GM18499 (cell line): ENCODE measurements at regions not wholly inside any gene's neighbourhood (a gene's known extent, or its start where the extent isn't known, plus 50 kb on each side); places are given as distances from the start of the nearest gene placed in this dataset.

Experiments
- ATAC-seq: cut with Tn5 transposase; IDR thresholded peaks from one replicate; pipeline ENCODE4 v1.9.1; 2021; ENCODE audit warnings: moderate number of reproducible peaks; ENCODE audit not compliant: insufficient read depth, unreplicated experiment

DNA sequence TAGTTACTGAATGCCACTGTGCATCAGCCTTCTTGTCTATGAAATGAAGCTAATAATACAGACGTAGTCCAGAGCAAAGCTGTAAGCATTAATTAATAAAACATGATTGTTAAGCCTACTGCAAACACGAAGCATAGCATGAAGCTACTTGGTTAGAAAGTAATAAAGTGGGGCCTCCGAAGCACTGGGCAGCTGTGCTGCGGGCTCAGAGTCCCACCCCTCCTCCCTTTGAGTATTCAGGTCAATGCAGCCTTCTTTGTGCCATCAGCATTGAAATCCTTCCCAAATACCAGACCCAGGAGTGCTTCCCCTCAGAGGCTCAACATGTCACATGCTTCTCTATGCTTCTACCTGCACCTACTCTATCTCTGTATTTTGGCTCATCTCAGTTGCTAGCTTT is 1112.6 kb downstream of the IGSF11 start:
- ATAC-seq, result no peak

DNA sequence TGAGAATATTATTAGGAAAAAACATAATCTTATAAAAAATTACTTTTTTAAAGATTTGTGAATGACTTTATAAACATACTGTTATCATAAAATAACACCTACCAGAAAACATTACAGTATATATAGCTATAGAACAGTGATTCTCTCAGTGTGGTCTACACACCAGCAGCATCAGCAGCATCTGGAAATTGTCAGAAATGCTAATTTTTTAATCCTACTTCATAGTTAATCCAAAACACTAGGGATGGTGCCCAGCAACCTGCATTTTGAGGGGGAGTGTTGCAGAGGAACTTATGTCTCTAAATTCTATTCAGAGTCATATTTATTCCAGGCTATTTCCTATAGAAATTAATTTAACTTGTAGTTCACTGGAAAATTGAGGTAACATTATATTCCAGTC is 1107.8 kb downstream of the IGSF11 start:
- ATAC-seq, result no peak

GRCh38 chr3:117927825-117928224 is 1106.8 kb downstream of the IGSF11 start:
- no peak for ATAC-seq

- ATAC-seq, result no peak
These were observed 1105.8 kb downstream of the IGSF11 start for GRCh38 chr3:117928836-117929235.

GRCh38 chr3:117932441-117932840 is 1102.2 kb downstream of the IGSF11 start:
- no peak for ATAC-seq

DNA sequence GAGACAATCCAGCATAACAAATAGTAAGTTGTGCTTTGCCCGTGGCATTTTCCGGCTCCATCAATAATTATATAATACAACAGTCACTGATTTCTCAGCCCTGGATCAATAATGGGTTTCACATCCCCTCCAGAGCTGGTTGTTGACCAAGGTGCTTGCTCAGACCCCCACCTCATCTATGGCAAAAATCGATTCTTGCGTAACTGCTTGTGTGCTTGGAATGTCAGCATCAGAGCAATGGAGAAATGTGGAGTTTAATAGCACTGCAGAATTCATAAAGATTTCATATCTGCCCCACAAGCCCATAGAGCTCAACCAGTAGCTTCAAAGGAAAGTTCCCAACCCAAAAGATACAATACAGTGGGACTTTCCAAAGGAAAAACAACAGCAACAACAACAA is 1098.5 kb downstream of the IGSF11 start:
- no peak for ATAC-seq

DNA sequence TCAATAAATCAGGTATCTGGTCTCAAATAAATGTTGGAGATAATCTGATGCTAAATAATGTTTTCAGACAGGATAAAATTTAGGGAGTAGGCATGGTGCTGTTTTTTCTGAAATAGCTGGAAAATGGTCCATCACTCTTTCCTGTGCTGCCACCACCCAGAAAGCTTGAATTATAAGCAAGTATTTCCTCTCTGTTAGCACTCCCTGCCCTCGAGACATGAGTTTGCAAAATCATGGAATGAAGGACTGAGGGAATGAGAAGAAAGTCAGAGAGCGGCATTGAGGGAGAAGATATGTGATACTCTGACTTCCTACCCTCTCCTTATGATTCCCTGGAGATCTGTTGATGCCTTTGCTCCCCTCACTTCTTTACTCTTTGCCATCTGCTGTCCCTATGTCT is 1095.7 kb downstream of the IGSF11 start:
- ATAC-seq, result no peak

- no peak for ATAC-seq
These were observed 1095.1 kb downstream of the IGSF11 start for GRCh38 chr3:117939425-117940027.

DNA sequence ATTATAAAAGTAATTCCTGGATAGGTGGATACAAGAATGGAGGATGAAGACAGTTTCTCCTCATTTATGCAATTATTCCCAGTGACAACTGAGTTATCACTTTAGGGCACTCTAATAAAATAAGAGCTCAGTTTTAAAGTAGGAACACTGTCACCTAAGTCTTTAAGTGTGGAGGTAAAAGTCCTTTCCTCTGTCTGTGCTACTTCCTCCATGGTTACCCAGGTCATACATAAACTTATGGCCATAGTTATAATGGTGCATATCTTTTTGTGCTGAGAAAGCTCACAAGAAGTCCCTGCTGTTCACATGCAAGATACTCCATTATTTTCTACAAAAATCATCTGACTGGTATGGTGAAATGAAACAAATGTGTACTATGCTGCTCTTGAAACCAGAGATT is 1093.6 kb downstream of the IGSF11 start:
- no peak for ATAC-seq

GRCh38 chr3:117941756-117942155 is 1092.9 kb downstream of the IGSF11 start:
- no peak for ATAC-seq

- ATAC-seq, result no peak
These were observed 1080.5 kb downstream of the IGSF11 start for GRCh38 chr3:117954131-117954530.

DNA sequence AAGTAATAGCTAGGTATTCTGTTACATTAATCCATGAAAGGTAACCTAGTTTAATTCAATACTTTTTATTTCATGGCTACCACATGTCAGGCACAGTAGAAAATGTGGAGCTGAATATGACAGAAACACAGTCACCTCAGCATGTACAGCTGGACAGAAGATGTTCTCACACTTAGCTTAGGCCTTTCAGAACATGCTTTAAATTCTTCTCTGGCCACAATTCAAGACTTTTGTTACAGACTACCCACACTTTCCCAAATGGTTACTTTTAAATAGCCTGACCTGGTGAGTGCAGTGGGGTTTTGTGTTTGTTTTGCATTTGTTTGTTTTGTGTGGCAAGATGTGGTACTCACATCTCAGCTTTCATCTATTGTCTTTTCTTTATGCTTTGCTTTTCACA is 1079.5 kb downstream of the IGSF11 start:
- no peak for ATAC-seq

GRCh38 chr3:117958027-117958426 is 1076.6 kb downstream of the IGSF11 start:
- no peak for ATAC-seq

- no peak for ATAC-seq
These were observed 1071.9 kb downstream of the IGSF11 start for GRCh38 chr3:117962750-117963149.

- ATAC-seq, result no peak
These were observed 1070.8 kb downstream of the IGSF11 start for GRCh38 chr3:117963858-117964257.

DNA sequence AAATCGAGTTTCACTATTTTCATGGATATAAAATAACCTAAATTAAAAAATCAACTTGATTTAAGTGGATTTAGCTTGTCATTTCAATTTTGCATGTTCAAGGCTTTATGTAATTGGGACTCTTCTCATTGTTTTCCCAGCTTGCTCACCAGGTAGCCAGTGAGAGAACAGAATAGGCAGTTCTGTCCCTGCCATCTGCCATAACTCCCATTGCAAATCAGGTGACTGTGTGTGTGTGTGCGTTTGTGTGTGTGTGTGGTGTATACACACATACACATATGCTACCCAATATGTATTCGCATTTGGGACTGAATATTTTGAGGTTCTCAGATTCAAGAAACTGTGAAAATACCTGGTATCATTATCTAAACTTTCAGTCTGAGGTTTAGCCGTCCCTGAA is 1069.8 kb downstream of the IGSF11 start:
- no peak for ATAC-seq

DNA sequence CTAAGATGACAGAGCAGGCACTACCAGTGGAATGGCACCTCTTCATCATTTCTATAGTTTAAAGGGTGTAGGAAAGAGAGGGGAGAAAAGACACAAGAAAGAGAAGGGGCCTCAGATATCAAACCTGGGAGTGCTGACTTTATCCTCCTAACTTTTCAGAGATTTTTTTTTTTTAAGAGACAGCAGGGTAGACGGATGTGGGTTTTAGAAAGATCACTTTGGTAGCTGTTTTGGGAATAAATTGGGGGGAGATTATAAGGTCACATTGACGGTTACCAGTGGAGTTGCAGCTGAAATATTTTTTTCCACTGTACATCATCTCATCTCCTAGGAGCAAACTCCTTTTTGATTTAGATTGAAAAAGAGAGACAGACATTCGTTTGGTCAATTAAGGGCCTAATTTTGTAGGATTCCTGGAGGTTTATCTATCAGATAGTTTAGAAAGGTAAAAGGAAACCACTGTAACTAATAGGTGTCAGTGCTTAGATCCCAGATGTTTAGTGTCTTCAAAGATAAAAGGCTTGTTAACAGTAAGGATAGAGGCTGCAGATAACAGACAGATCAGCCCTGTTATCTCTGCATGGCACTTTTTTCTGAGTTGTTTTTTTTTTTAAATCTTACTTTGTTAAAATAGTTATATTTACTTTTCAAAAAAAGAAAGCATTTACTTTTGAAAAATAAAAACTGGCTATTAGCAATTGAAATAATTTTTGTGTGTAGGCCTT is 1057.0 kb downstream of the IGSF11 start:
- no peak for ATAC-seq

DNA sequence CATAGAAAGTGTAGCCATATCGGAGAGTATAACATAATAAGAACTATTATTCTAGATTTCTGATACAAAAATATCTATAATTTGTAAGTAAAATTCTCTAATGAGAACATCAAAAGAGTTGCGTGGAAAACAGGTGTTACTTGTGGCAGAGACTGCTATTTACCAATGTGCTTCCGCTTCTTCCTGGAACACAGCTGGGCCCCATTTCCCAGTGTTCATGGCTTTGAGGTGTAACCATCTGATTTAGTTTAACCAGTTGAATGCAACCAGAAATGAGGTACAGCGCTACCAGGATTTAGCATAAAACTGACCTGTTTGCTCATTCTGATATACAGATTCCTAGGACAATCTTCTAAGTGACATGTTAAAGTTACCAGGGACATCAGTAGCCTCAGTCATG is 1055.2 kb downstream of the IGSF11 start:
- no peak for ATAC-seq

GRCh38 chr3:117987256-117987655 is 1047.4 kb downstream of the IGSF11 start:
- no peak for ATAC-seq

DNA sequence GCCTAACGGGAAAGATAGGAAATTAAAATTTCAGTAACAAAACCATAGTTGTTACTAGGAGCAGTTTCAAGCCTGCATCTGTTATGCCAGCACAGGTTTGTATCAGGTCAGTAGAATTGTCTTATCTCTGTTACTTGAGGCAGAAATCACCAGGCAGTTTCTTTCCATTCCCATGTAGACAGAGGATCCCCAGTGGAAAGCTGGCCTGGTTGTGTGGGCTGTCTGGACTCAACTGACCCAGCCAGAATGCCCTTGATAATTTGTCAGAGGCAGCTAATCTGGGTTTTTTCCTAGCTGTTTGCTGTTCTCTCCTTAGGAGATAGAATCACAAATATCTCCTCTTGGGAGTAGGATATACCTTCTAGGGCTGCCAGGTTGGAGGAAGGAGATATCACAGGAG is 1044.7 kb downstream of the IGSF11 start:
- ATAC-seq, result no peak

DNA sequence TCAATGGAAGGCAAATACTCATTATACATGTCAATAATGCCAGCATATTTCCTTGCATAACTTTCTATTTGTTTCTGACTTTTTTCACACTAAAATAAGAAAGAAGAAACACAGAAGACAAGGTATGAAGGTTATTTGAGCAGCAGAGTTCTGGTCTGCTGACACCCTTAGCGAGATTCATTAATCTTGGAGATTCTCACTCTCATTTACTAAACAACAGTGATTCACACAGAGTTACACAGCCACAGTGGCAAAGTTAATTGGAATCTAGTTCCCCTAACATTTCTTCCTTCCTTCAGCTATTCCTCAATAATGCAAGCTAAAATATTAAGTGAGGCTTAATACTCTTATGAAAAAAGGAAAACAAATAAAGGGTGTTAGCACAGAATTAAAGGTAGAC is 1044.0 kb downstream of the IGSF11 start:
- no peak for ATAC-seq

GRCh38 chr3:117995842-117996437 is 1038.7 kb downstream of the IGSF11 start:
- ATAC-seq, result no peak
